Stimulated activated CD4-positive, alpha-beta T cell treated with anti-CD3 and anti-CD28 coated beads, Interleukin-12 subunit alpha, Interleukin-12 subunit beta, amount 100 ng/mL, for 48 hours (primary cell): ENCODE measurements at regions not wholly inside any gene's neighbourhood (a gene's known extent, or its start where the extent isn't known, plus 50 kb on each side); places are given as distances from the start of the nearest gene placed in this dataset.
"Not testable (repeated sequence)": the region's sequence is repeated elsewhere in the genome, so short reads cannot be mapped to it uniquely, and the experiment has no call there.

Experiments
- DNase-seq, 3 donors: peaks; one replicate each; pipeline ENCODE4 v3.0.0-alpha.2; 2020; ENCODE audit warnings: low read depth in 2 of 3, low spot score in 1 of 3

- no peak for DNase-seq
Measured at GRCh38 chr7:86209036-86209435, 434.7 kb upstream of the GRM3 start.

- DNase-seq, result no peak
Measured at GRCh38 chr7:86207740-86208139, 436.0 kb upstream of the GRM3 start.

DNA sequence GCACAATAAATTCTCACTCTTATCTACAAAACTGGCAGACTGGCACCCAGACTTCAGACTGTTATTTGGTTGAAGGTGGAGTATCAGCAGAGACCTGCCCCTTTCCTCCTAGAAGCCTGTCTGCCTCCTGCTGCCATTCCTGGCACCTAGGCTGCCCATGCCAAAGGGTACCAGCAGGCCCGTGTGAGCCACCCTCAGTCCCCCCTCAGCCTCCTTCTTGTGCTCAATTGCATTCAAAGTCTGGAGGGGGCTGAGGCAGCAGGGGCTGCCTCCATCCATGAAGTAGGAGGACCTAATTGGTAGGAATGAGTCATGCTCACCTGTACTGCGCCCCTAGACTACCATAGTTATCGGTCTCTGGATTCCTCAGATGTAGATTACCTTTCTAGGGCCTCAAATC is 440.9 kb upstream of the GRM3 start:
- DNase-seq, result no peak

- DNase-seq, result no peak
Measured at GRCh38 chr7:86201767-86202166, 441.9 kb upstream of the GRM3 start.

DNA sequence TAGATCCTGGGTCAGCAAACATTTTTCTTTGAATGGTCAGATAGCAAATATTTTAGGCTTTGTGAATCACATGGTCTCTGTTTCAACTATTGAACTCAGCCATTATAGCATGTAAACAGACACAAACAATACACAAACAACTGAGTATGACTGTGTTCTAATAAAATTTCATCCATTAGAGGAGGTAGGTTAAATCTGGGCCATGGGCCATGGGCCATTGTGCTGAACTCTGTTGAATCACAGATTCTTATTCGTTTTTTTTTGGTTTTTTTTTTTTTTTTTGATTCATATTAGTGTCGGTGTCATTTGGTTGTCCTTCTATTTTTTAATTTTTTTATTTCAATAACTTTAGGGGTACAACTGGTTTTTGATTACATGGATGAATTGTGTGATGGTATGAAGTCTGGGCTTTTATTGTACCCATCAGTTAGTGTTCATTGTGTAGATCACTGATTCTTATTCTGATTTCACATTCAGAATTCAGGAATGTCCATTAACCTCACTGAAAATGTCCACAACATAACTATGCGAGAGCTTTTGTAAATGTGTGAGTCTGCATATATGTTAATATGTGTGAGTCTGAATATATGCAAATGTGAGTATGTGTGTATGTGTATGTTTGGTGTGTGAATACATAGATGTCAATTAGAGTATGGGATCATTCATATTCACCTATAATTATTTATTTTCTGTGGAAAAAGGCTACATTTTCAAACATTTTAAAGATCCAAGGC is 443.7 kb upstream of the GRM3 start:
- no peak for DNase-seq

GRCh38 chr7:86190351-86190750 is 453.4 kb upstream of the GRM3 start:
- DNase-seq, result no peak

DNA sequence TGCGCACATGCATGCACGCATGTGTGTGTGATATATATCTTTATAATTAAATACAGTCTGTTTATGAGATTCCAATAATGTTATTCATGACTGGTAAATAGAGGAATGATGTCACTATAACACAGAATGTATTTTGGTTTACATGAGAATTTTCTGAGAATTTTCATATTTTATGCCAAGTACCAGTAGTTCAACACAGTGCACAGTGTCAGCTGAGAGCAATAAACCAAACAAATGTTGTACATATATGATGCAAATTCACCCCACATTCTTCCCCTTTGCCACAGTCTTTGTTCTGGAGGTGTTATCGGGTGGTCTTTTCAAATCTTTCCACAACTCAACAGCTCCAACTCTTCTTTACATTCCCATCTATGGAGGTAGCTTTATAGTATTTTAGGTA is 462.2 kb upstream of the GRM3 start:
- DNase-seq, result no peak

DNA sequence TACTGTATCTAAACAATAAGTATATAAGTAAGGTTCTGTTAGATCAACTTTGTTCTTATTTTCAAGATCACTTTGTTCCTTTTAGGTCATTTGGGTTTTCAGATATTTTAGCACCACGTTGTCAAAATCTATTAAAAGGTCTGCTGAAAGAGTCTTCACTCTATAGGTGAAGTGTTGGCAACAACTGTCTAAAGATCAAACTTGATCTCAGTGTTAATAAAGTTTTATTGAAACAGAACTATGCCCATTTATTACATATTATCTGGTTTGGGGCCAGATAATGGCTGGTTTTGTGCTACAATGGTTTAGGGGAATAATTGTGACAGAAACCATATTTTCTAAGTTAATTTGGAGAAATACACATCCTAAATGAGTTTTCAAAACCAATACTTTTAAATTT is 478.9 kb upstream of the GRM3 start:
- DNase-seq, result no peak

GRCh38 chr7:86158111-86158510 is 485.6 kb upstream of the GRM3 start:
- no peak for DNase-seq

- no peak for DNase-seq
Measured at GRCh38 chr7:86155623-86156022, 488.1 kb upstream of the GRM3 start.

- DNase-seq, result no peak
Measured at GRCh38 chr7:86152926-86153325, 490.8 kb upstream of the GRM3 start.

DNA sequence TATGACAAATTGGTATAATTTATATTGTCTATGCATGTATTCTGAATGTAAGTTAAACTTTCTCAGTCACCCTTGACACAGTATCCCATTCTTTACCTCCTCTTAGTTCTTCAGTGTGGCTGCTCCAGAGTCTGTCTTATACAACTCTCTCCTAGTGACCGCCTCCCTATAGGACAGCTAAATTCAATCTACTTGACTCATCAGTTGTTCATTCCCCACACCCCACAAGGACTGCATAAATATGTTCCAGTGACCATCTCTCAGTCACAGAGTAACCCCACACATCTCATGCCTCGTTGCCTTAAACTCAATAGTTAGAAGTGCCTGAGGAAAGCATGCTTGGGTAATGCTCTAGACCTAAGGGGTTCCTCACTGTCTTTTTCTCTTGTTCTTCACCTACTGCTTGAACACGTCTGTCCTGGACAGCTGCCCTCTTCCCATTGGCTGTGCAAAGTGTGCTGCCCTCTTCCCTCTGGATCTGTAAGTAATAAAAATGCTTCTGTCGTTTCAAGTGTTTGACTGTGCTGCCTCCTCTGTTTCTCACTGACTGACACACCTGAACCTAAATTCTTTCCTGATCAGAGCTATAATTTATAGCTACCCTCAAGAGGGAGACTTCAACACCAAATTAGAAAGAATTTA is 494.6 kb upstream of the GRM3 start:
- no peak for DNase-seq

DNA sequence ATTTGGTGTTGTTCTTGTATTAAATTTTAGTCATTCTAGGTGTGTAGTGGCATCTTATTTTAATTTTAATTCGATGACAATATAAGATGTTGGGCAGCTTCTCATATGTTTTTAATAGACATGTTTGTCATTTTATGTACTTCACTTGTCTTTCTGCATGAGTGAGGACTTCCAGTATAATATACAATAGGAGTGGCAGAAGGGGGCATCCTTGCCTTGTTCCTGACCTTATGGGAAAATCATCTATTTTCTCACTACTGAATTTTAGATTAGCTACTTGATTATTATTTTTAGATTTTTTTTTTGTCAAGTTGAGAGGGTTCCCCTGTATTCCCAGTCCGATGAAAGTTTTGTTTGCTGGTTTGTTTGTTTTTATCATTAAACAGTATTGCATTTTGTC is 495.2 kb upstream of the GRM3 start:
- no peak for DNase-seq

- no peak for DNase-seq
Measured at GRCh38 chr7:86137343-86137742, 506.4 kb upstream of the GRM3 start.

DNA sequence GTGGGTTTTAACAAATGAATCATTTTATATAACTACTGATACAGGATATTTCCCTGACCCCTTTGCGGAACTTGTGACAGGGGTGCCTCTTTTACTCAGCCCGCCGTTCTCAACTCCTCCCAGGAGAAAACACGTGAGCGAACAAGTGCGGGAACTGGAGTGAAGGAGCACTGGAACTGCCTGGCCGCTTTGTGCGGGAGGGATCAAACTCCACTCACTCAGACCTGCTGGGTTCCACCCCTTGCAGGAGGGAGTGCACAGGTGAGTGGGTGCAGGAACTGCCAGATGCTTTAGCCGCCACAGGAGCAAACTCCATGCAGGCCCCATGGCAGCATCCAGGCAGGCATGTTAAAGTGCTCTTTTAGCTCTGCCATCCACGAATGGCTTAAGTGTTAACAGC is 513.4 kb upstream of the GRM3 start:
- DNase-seq, result no peak

DNA sequence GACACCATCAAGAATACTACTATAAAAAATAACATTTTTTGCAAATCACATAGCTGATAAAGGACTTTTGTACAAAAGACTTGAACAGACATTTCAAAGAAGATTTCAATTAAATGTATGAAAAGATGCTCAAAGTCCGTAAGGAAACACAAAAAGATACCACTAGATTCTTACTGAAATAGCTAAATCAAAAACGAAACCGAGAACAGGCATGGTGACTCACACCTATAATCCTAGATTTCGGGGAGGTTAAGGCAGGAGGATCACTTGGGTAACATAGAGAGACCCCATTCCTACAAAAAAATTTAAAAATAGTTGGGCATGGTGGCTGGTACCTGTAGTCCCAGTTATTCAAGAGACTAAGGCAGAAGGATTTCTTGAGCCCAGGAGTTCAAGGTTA is 520.2 kb upstream of the GRM3 start:
- no peak for DNase-seq

- no peak for DNase-seq
Measured at GRCh38 chr7:86094166-86094669, 549.5 kb upstream of the GRM3 start.

- no peak for DNase-seq
Measured at GRCh38 chr7:86091369-86091768, 552.3 kb upstream of the GRM3 start.

DNA sequence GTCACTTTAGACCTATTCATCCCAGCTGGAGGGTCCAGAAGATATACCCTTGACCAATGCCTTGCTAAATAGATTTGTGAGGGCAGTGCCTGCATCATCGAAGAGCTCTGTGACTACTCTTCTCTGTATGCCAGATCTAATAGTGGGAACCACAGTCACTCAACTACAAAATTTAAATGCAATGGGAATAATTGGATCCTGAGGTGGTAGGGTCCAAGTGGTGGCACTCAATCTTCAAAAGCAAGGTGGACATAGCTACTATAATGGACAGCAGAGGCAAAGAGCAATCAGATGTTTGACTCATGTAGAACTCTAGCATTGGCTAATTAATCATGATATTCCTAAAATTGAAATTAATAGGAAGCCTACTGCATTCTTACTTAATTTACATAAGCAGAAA is 554.3 kb upstream of the GRM3 start:
- no peak for DNase-seq

DNA sequence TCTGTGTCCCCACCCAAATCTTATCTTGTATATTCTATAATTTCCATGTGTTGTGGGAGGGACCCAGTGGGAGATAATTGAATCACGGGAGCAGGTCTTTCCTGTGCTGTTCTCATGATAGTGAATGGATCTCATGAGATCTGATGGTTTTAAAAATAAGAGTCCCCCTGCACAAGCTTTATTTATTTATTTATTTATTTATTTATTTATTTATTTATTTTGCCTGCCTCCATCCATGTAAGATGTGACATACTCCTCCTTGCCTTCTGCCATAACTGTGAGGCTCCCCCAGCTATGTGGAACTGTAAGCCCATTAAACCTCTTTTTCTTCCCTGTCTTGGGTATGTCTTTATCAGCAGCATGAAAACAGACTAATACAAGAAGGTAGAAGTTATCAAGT is 579.1 kb upstream of the GRM3 start:
- DNase-seq, result not testable (repeated sequence)

GRCh38 chr7:86058649-86059048 is 585.1 kb upstream of the GRM3 start:
- no peak for DNase-seq

DNA sequence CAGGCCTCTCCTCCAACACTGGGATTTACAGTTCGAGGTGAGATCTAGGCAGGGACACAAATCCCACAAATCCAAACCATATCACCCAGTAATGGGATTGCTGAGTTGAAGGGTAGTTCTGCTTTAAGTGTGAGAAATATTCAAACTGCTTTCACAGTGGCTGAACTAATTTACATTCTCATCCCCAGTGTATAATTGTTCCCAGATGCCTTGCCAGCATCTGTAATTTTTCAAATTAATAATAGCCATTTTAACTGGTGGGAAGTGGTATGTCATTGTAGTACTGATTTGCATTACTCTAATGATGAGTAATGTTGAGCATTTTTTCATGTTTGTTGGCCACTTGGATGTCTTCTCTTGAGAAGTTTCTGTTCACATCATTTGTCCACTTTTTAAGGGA is 592.8 kb upstream of the GRM3 start:
- no peak for DNase-seq

GRCh38 chr7:86049910-86050309 is 593.8 kb upstream of the GRM3 start:
- DNase-seq, result no peak
